22Rv1 (cell line): ENCODE measurements at regions not wholly inside any gene's neighbourhood (a gene's known extent, or its start where the extent isn't known, plus 50 kb on each side); places are given as distances from the start of the nearest gene placed in this dataset.

ENCODE experiments used
- CTCF ChIP-seq: fragments of 450-650 bp; IDR thresholded peaks from 2 replicates; pipeline ENCODE4 v1.5.1; 2017; ENCODE audit warnings: mild to moderate bottlenecking
- ZFX ChIP-seq: fragments of 450-650 bp; IDR thresholded peaks from 2 replicates; pipeline ENCODE4 v1.6.1; 2017; ENCODE audit warnings: antibody characterized with exemption, borderline replicate concordance

- TF ChIP-seq CTCF (no peak), ZFX (no peak)
These were observed 65.4 kb upstream of the ESRRG start for GRCh38 chr1:216788671-216789070.
